ENCODE measurements at regions not wholly inside any gene's neighbourhood (a gene's known extent, or its start where the extent isn't known, plus 50 kb on each side); places are given as distances from the start of the nearest gene placed in this dataset.
"Not testable (repeated sequence)": the region's sequence is repeated elsewhere in the genome, so short reads cannot be mapped to it uniquely, and the experiment has no call there.

- no peak overlapping the region for H3K27ac ChIP-seq (ENCODE audit: low read length)
- no peak overlapping the region for H3K4me3 ChIP-seq (ENCODE audit: low read depth in 1 of 2, low read length in 2 of 2)
- no peaks in the 10 kb centered on the region for H3K9me3 ChIP-seq (ENCODE audit: control insufficient read depth in 1 of 2, low read length in 2 of 2)
- H3K4me1 ChIP-seq (ENCODE audit: control insufficient read depth in 1 of 2, insufficient read depth in 2 of 2, low read length in 2 of 2), result no peaks in the 10 kb centered on the region
- no peaks in the 10 kb centered on the region for H3K36me3 ChIP-seq (ENCODE audit: control insufficient read depth in 1 of 2, insufficient read depth in 2 of 2, low read length in 2 of 2)
- no peaks in the 10 kb centered on the region for H3K27me3 ChIP-seq (ENCODE audit: low read depth, low read length)
Measured at GRCh38 chr11:98056945-98057344, 963.8 kb upstream of the CNTN5 start.

DNA sequence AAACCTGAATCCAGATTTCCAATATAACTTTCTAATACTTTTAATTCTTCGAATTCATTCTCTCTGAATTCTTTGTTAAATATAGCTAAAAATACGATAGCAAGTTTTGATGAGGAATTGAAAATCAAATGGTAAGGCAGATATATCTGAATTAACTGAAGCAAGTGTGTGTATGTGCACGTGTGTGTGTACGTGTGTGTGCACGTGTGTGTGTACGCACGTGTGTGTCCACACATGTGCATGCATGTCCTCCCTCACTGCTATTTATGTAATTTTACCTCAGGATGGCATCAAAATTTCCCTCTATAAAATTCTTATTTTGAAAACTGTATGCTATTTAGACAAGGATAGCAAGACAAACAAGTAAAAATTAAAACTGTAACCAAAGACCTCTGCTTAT, 961.3 kb upstream of the CNTN5 start:
- no peaks in the 10 kb centered on the region for H3K27me3 ChIP-seq (ENCODE audit: low read depth, low read length)
- no peaks in the 10 kb centered on the region for H3K9me3 ChIP-seq (ENCODE audit: control insufficient read depth in 1 of 2, low read length in 2 of 2)
- H3K36me3 ChIP-seq (ENCODE audit: control insufficient read depth in 1 of 2, insufficient read depth in 2 of 2, low read length in 2 of 2), result no peaks in the 10 kb centered on the region
- no peaks in the 10 kb centered on the region for H3K4me1 ChIP-seq (ENCODE audit: control insufficient read depth in 1 of 2, insufficient read depth in 2 of 2, low read length in 2 of 2)
- no peak overlapping the region for H3K4me3 ChIP-seq (ENCODE audit: low read depth in 1 of 2, low read length in 2 of 2)
- H3K27ac ChIP-seq (ENCODE audit: low read length), result no peak overlapping the region

- Histone ChIP-seq H3K9me3 (ENCODE audit: control insufficient read depth in 1 of 2, low read length in 2 of 2) (no peaks in the 10 kb centered on the region), H3K36me3 (ENCODE audit: control insufficient read depth in 1 of 2, insufficient read depth in 2 of 2, low read length in 2 of 2) (no peaks in the 10 kb centered on the region), H3K27ac (ENCODE audit: low read length) (no peak overlapping the region), H3K4me3 (ENCODE audit: low read depth in 1 of 2, low read length in 2 of 2) (no peak overlapping the region), H3K4me1 (ENCODE audit: control insufficient read depth in 1 of 2, insufficient read depth in 2 of 2, low read length in 2 of 2) (no peaks in the 10 kb centered on the region), H3K27me3 (ENCODE audit: low read depth, low read length) (no peaks in the 10 kb centered on the region)
Measured at GRCh38 chr11:98060759-98061158, 960.0 kb upstream of the CNTN5 start.

DNA sequence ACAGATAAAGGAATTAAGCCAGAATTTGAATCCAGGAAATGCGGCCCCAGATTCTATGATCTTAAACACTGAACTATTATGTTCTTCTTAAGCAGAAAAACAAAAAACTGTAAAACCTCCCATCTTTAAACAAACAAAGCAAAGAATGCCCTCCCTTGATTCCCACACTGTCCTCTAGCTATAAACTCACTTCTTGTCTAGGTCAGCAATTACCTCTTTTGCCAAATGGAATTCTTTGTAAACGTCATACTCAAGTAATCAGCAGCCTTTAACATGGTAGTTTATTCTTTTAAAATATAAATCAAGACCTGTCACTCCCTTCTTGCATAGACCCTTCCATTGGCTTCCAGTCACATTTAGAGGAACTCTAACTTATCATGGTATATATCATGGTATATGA, 958.9 kb upstream of the CNTN5 start:
- H3K27ac ChIP-seq (ENCODE audit: low read length), result no peak overlapping the region
- H3K9me3 ChIP-seq (ENCODE audit: control insufficient read depth in 1 of 2, low read length in 2 of 2), result no peaks in the 10 kb centered on the region

GRCh38 chr11:98062714-98063113, 958.0 kb upstream of the CNTN5 start:
- Histone ChIP-seq H3K4me3 (ENCODE audit: low read depth in 1 of 2, low read length in 2 of 2) (no peak overlapping the region), H3K27ac (ENCODE audit: low read length) (no peak overlapping the region), H3K36me3 (ENCODE audit: control insufficient read depth in 1 of 2, insufficient read depth in 2 of 2, low read length in 2 of 2) (no peaks in the 10 kb centered on the region), H3K27me3 (ENCODE audit: low read depth, low read length) (no peaks in the 10 kb centered on the region), H3K9me3 (ENCODE audit: control insufficient read depth in 1 of 2, low read length in 2 of 2) (no peaks in the 10 kb centered on the region), H3K4me1 (ENCODE audit: control insufficient read depth in 1 of 2, insufficient read depth in 2 of 2, low read length in 2 of 2) (no peaks in the 10 kb centered on the region)

More for the DNA sequence above, 958.9 kb upstream of the CNTN5 start:
- H3K36me3 ChIP-seq (ENCODE audit: control insufficient read depth in 1 of 2, insufficient read depth in 2 of 2, low read length in 2 of 2), result no peaks in the 10 kb centered on the region
- H3K4me1 ChIP-seq (ENCODE audit: control insufficient read depth in 1 of 2, insufficient read depth in 2 of 2, low read length in 2 of 2), result no peaks in the 10 kb centered on the region
- no peak overlapping the region for H3K4me3 ChIP-seq (ENCODE audit: low read depth in 1 of 2, low read length in 2 of 2)
- no peaks in the 10 kb centered on the region for H3K27me3 ChIP-seq (ENCODE audit: low read depth, low read length)

DNA sequence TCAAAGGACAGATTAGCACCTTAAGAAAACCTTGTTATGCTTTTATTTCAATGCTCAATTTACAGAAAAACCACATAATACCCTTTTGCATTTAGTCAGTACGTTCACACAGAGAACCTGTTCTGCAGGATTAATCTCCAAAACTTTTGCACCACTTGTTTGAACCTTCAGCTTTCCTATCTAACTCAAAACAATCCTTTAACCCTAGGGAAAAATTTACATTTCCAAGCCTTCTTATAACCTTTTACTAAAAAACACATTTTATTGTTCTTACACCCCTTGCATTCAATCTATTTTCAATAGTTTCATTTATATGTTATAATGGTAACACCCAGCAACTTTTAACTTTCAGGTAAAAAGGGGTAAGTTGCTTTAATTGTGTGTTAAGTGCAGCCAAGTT, 952.5 kb upstream of the CNTN5 start:
- Histone ChIP-seq H3K36me3 (ENCODE audit: control insufficient read depth in 1 of 2, insufficient read depth in 2 of 2, low read length in 2 of 2) (no peaks in the 10 kb centered on the region), H3K4me3 (ENCODE audit: low read depth in 1 of 2, low read length in 2 of 2) (no peak overlapping the region), H3K27ac (ENCODE audit: low read length) (no peak overlapping the region), H3K4me1 (ENCODE audit: control insufficient read depth in 1 of 2, insufficient read depth in 2 of 2, low read length in 2 of 2) (no peaks in the 10 kb centered on the region), H3K9me3 (ENCODE audit: control insufficient read depth in 1 of 2, low read length in 2 of 2) (no peaks in the 10 kb centered on the region), H3K27me3 (ENCODE audit: low read depth, low read length) (no peaks in the 10 kb centered on the region)

GRCh38 chr11:98069147-98069546, 951.6 kb upstream of the CNTN5 start:
- not testable (repeated sequence) for H3K27ac ChIP-seq (ENCODE audit: low read length); H3K4me3 ChIP-seq (ENCODE audit: low read depth in 1 of 2, low read length in 2 of 2); H3K4me1 ChIP-seq (ENCODE audit: control insufficient read depth in 1 of 2, insufficient read depth in 2 of 2, low read length in 2 of 2); H3K27me3 ChIP-seq (ENCODE audit: low read depth, low read length); H3K36me3 ChIP-seq (ENCODE audit: control insufficient read depth in 1 of 2, insufficient read depth in 2 of 2, low read length in 2 of 2); H3K9me3 ChIP-seq (ENCODE audit: control insufficient read depth in 1 of 2, low read length in 2 of 2)

DNA sequence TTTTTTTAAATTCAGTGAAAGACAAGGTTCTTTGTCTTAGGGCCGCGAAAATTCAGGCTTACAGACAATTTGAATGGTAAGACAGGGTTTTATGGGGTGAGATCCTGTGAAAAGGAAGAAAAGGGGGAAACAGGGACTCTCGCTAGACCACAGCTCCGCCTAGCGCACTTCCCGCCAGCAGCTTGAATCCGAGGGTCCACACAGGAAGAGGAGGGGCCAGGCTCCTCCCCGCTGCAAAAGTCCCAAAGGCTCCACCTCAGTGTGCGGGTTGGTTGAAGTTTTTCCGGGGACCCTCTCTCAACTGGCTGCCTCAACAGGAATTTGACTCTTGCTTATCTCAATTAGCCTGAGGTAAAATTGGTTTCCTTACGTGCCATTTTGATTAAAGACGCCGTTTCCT, 950.9 kb upstream of the CNTN5 start:
- H3K27me3 ChIP-seq (ENCODE audit: low read depth, low read length), result no peaks in the 10 kb centered on the region
- no peak overlapping the region for H3K27ac ChIP-seq (ENCODE audit: low read length)
- no peaks in the 10 kb centered on the region for H3K9me3 ChIP-seq (ENCODE audit: control insufficient read depth in 1 of 2, low read length in 2 of 2)
- H3K36me3 ChIP-seq (ENCODE audit: control insufficient read depth in 1 of 2, insufficient read depth in 2 of 2, low read length in 2 of 2), result no peaks in the 10 kb centered on the region
- no peak overlapping the region for H3K4me3 ChIP-seq (ENCODE audit: low read depth in 1 of 2, low read length in 2 of 2)
- no peaks in the 10 kb centered on the region for H3K4me1 ChIP-seq (ENCODE audit: control insufficient read depth in 1 of 2, insufficient read depth in 2 of 2, low read length in 2 of 2)

- H3K4me3 ChIP-seq (ENCODE audit: low read depth in 1 of 2, low read length in 2 of 2), result no peak overlapping the region
- no peaks in the 10 kb centered on the region for H3K9me3 ChIP-seq (ENCODE audit: control insufficient read depth in 1 of 2, low read length in 2 of 2)
- H3K4me1 ChIP-seq (ENCODE audit: control insufficient read depth in 1 of 2, insufficient read depth in 2 of 2, low read length in 2 of 2), result no peaks in the 10 kb centered on the region
- no peaks in the 10 kb centered on the region for H3K27me3 ChIP-seq (ENCODE audit: low read depth, low read length)
- H3K36me3 ChIP-seq (ENCODE audit: control insufficient read depth in 1 of 2, insufficient read depth in 2 of 2, low read length in 2 of 2), result no peaks in the 10 kb centered on the region
- no peak overlapping the region for H3K27ac ChIP-seq (ENCODE audit: low read length)
Measured at GRCh38 chr11:98090861-98091505, 929.8 kb upstream of the CNTN5 start.

GRCh38 chr11:98099371-98099770, 921.4 kb upstream of the CNTN5 start:
- H3K9me3 ChIP-seq (ENCODE audit: control insufficient read depth in 1 of 2, low read length in 2 of 2), result no peaks in the 10 kb centered on the region
- no peak overlapping the region for H3K4me3 ChIP-seq (ENCODE audit: low read depth in 1 of 2, low read length in 2 of 2)
- H3K4me1 ChIP-seq (ENCODE audit: control insufficient read depth in 1 of 2, insufficient read depth in 2 of 2, low read length in 2 of 2), result no peaks in the 10 kb centered on the region
- no peaks in the 10 kb centered on the region for H3K27me3 ChIP-seq (ENCODE audit: low read depth, low read length)
- no peak overlapping the region for H3K27ac ChIP-seq (ENCODE audit: low read length)
- H3K36me3 ChIP-seq (ENCODE audit: control insufficient read depth in 1 of 2, insufficient read depth in 2 of 2, low read length in 2 of 2), result no peaks in the 10 kb centered on the region

DNA sequence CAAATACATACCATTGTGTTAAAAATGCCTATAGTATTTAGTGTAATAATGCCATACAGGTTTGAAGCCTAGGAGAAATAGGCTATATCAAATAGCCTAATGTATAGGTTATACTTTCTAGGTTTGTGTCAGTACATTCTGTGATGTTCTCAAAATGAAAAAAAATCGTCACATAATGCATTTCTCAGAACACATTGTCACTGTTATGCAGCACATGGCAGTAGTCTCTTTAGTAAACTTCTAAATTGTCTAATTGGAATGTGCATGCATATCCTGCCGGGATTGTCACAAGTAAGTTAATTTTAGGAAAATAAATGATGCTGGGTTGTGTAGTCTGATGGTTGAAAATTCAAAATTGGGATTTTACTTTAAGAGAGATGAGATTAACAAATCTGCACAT, 920.1 kb upstream of the CNTN5 start:
- H3K9me3 ChIP-seq (ENCODE audit: control insufficient read depth in 1 of 2, low read length in 2 of 2), result no peaks in the 10 kb centered on the region
- no peaks in the 10 kb centered on the region for H3K27me3 ChIP-seq (ENCODE audit: low read depth, low read length)
- no peaks in the 10 kb centered on the region for H3K4me1 ChIP-seq (ENCODE audit: control insufficient read depth in 1 of 2, insufficient read depth in 2 of 2, low read length in 2 of 2)
- H3K36me3 ChIP-seq (ENCODE audit: control insufficient read depth in 1 of 2, insufficient read depth in 2 of 2, low read length in 2 of 2), result no peaks in the 10 kb centered on the region
- no peak overlapping the region for H3K4me3 ChIP-seq (ENCODE audit: low read depth in 1 of 2, low read length in 2 of 2)
- no peak overlapping the region for H3K27ac ChIP-seq (ENCODE audit: low read length)

DNA sequence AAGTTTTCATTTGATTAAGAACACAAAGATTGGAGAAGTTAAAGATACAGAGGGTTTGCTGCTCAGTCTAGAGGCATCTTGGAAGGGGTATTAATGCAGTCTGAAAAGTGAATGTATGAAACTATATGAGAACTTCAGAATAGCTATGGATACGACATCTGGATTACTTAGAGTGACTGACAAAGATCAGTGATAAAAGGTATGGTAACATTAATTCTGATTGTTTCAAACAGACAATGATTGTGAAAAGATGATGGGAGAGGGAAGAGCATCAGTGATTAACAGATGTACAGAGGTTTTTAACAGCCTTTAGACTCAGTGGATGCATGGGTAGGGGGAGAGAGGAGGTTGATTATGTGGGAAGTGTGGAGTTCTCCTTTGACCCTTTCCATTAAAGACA, 919.4 kb upstream of the CNTN5 start:
- no peaks in the 10 kb centered on the region for H3K4me1 ChIP-seq (ENCODE audit: control insufficient read depth in 1 of 2, insufficient read depth in 2 of 2, low read length in 2 of 2)
- H3K36me3 ChIP-seq (ENCODE audit: control insufficient read depth in 1 of 2, insufficient read depth in 2 of 2, low read length in 2 of 2), result no peaks in the 10 kb centered on the region
- no peak overlapping the region for H3K4me3 ChIP-seq (ENCODE audit: low read depth in 1 of 2, low read length in 2 of 2)
- H3K27ac ChIP-seq (ENCODE audit: low read length), result no peak overlapping the region
- no peaks in the 10 kb centered on the region for H3K9me3 ChIP-seq (ENCODE audit: control insufficient read depth in 1 of 2, low read length in 2 of 2)
- no peaks in the 10 kb centered on the region for H3K27me3 ChIP-seq (ENCODE audit: low read depth, low read length)

Data from muscle layer of duodenum (tissue), 2 donors.